ENCODE measurements at regions not wholly inside any gene's neighbourhood (a gene's known extent, or its start where the extent isn't known, plus 50 kb on each side); places are given as distances from the start of the nearest gene placed in this dataset.

- DNase-seq, result no peak
- H3K4me3 Mint-ChIP-seq (ENCODE audit: unreplicated experiment), result no peak overlapping the region
- Histone ChIP-seq H3K4me1 (no peaks in the 10 kb centered on the region), H3K27me3 (replicated peaks; ENCODE audit: control insufficient read depth, insufficient read depth, low read length) (no peaks in the 10 kb centered on the region), H3K9me3 (no peaks in the 10 kb centered on the region), H3K36me3 (ENCODE audit: control insufficient read depth, insufficient read depth, low read length) (no peaks in the 10 kb centered on the region), H3K4me3 (ENCODE audit: low read depth, low read length) (no peak overlapping the region)
- H3K27me3 Mint-ChIP-seq (ENCODE audit: insufficient read depth, unreplicated experiment), result peaks cover 10% of the 10 kb centered on the region
- H3K36me3 Mint-ChIP-seq (ENCODE audit: insufficient read depth, unreplicated experiment), result no peaks in the 10 kb centered on the region
- no peaks in the 10 kb centered on the region for H3K9me3 Mint-ChIP-seq (ENCODE audit: unreplicated experiment)
- ChIA-PET CTCF (no interaction called here), POLR2A (no interaction called here)
- intact Hi-C loops (cut with micrococcal nuclease; ENCODE audit: unreplicated experiment), result no loop called here
- H3K4me1 Mint-ChIP-seq (ENCODE audit: low read depth, unreplicated experiment), result no peaks in the 10 kb centered on the region
- TF ChIP-seq CTCF (IDR thresholded peaks at IDR 0.05; ENCODE audit: insufficient read depth in 1 of 2, low read depth in 1 of 2, low read length in 1 of 2, severe bottlenecking in 1 of 2, unreplicated experiment in 1 of 2), result no peak
- no TSS peak for BruUV-seq (replicated peaks)
- no peak overlapping the region for H3K27ac Mint-ChIP-seq (ENCODE audit: unreplicated experiment)
Measured at GRCh38 chr5:84650429-84650828, 265.7 kb upstream of the EDIL3 start.

- H3K4me1 ChIP-seq, result no peaks in the 10 kb centered on the region
- Mint-ChIP-seq H3K27me3 (ENCODE audit: insufficient read depth, unreplicated experiment) (peaks cover 10% of the 10 kb centered on the region), H3K4me3 (ENCODE audit: unreplicated experiment) (no peak overlapping the region), H3K36me3 (ENCODE audit: insufficient read depth, unreplicated experiment) (no peaks in the 10 kb centered on the region), H3K27ac (ENCODE audit: unreplicated experiment) (no peak overlapping the region), H3K4me1 (ENCODE audit: low read depth, unreplicated experiment) (no peaks in the 10 kb centered on the region), H3K9me3 (ENCODE audit: unreplicated experiment) (no peaks in the 10 kb centered on the region)
- no peak for TF ChIP-seq CTCF (IDR thresholded peaks at IDR 0.05; ENCODE audit: insufficient read depth in 1 of 2, low read depth in 1 of 2, low read length in 1 of 2, severe bottlenecking in 1 of 2, unreplicated experiment in 1 of 2)
- no TSS peak for BruUV-seq (replicated peaks)
- H3K9me3 ChIP-seq, result no peaks in the 10 kb centered on the region
- intact Hi-C loops (cut with micrococcal nuclease; ENCODE audit: unreplicated experiment), result no loop called here
- H3K27me3 ChIP-seq (replicated peaks; ENCODE audit: control insufficient read depth, insufficient read depth, low read length), result no peaks in the 10 kb centered on the region
- no peak overlapping the region for H3K4me3 ChIP-seq (ENCODE audit: low read depth, low read length)
- no peaks in the 10 kb centered on the region for H3K36me3 ChIP-seq (ENCODE audit: control insufficient read depth, insufficient read depth, low read length)
- DNase-seq, result no peak
- ChIA-PET CTCF (no interaction called here), POLR2A (no interaction called here)
Measured at GRCh38 chr5:84647581-84647980, 262.9 kb upstream of the EDIL3 start.

GRCh38 chr5:84642795-84643194 is 258.1 kb upstream of the EDIL3 start:
- no peak overlapping the region for H3K4me3 ChIP-seq (ENCODE audit: low read depth, low read length)
- intact Hi-C loops (cut with micrococcal nuclease; ENCODE audit: unreplicated experiment), result no loop called here
- POLR2A ChIA-PET, result no interaction called here

More at GRCh38 chr5:84642795-84643194, 258.1 kb upstream of the EDIL3 start:
- H3K4me3 Mint-ChIP-seq (ENCODE audit: unreplicated experiment), result no peak overlapping the region
- no peaks in the 10 kb centered on the region for H3K4me1 ChIP-seq
- TF ChIP-seq CTCF (IDR thresholded peaks at IDR 0.05; ENCODE audit: insufficient read depth in 1 of 2, low read depth in 1 of 2, low read length in 1 of 2, severe bottlenecking in 1 of 2, unreplicated experiment in 1 of 2), result no peak
- H3K27me3 ChIP-seq (replicated peaks; ENCODE audit: control insufficient read depth, insufficient read depth, low read length), result no peaks in the 10 kb centered on the region
- H3K36me3 ChIP-seq (ENCODE audit: control insufficient read depth, insufficient read depth, low read length), result no peaks in the 10 kb centered on the region
- CTCF ChIA-PET, result no interaction called here
- no peaks in the 10 kb centered on the region for H3K36me3 Mint-ChIP-seq (ENCODE audit: insufficient read depth, unreplicated experiment)
- no TSS peak for BruUV-seq (replicated peaks)
- H3K27ac Mint-ChIP-seq (ENCODE audit: unreplicated experiment), result no peak overlapping the region
- no peaks in the 10 kb centered on the region for H3K4me1 Mint-ChIP-seq (ENCODE audit: low read depth, unreplicated experiment)
- no peak for DNase-seq
- H3K27me3 Mint-ChIP-seq (ENCODE audit: insufficient read depth, unreplicated experiment), result peaks cover 11% of the 10 kb centered on the region
- H3K9me3 Mint-ChIP-seq (ENCODE audit: unreplicated experiment), result no peaks in the 10 kb centered on the region
- no peaks in the 10 kb centered on the region for H3K9me3 ChIP-seq
